ENCODE measurements at regions not wholly inside any gene's neighbourhood (a gene's known extent, or its start where the extent isn't known, plus 50 kb on each side); places are given as distances from the start of the nearest gene placed in this dataset.

GRCh38 chr15:96170979-96171739 is 159.3 kb upstream of the NR2F2 start:
- Histone ChIP-seq H3F3A (ENCODE audit: insufficient read depth, low read length) (no peaks in the 10 kb centered on the region), H3K9me2 (replicated peaks; ENCODE audit: insufficient read depth, low read length) (no peaks in the 10 kb centered on the region), H3K27ac (ENCODE audit: low read length) (no peak overlapping the region), H3K36me3 (replicated peaks; ENCODE audit: insufficient read depth, low read length) (no peaks in the 10 kb centered on the region), H2AFZ (ENCODE audit: low read length) (no peak overlapping the region), H3K79me2 (ENCODE audit: low read length) (no peaks in the 10 kb centered on the region), H3K9me3 (replicated peaks; ENCODE audit: insufficient read depth, low read length) (no peaks in the 10 kb centered on the region), H3K9ac (ENCODE audit: low read length) (no peak overlapping the region), H3K4me1 (ENCODE audit: low read length) (no peaks in the 10 kb centered on the region), H3K4me3 (ENCODE audit: low read length) (no peak overlapping the region), H3K4me2 (ENCODE audit: low read depth, low read length) (no peak overlapping the region), H3K27me3 (replicated peaks; ENCODE audit: insufficient read depth, low read length) (no peaks in the 10 kb centered on the region), H4K20me1 (ENCODE audit: insufficient read depth, low read length) (no peaks in the 10 kb centered on the region)
- DNase-seq, result no peak
- TF ChIP-seq, protein P1, sequence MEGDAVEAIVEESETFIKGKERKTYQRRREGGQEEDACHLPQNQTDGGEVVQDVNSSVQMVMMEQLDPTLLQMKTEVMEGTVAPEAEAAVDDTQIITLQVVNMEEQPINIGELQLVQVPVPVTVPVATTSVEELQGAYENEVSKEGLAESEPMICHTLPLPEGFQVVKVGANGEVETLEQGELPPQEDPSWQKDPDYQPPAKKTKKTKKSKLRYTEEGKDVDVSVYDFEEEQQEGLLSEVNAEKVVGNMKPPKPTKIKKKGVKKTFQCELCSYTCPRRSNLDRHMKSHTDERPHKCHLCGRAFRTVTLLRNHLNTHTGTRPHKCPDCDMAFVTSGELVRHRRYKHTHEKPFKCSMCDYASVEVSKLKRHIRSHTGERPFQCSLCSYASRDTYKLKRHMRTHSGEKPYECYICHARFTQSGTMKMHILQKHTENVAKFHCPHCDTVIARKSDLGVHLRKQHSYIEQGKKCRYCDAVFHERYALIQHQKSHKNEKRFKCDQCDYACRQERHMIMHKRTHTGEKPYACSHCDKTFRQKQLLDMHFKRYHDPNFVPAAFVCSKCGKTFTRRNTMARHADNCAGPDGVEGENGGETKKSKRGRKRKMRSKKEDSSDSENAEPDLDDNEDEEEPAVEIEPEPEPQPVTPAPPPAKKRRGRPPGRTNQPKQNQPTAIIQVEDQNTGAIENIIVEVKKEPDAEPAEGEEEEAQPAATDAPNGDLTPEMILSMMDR (IDR thresholded peaks at IDR 0.05; ENCODE audit: low read length), result no peak
- TF ChIP-seq EZH2phosphoT487 (IDR thresholded peaks at IDR 0.05; ENCODE audit: low read length) (no peak), EZH2 (optimal IDR thresholded peaks at IDR 0.05; ENCODE audit: low read depth, low read length) (no peak)

- H3K27me3 ChIP-seq (replicated peaks; ENCODE audit: insufficient read depth, low read length), result no peaks in the 10 kb centered on the region
- H3K4me3 ChIP-seq (ENCODE audit: low read length), result no peak overlapping the region
- no peaks in the 10 kb centered on the region for H4K20me1 ChIP-seq (ENCODE audit: insufficient read depth, low read length)
- H3K9me2 ChIP-seq (replicated peaks; ENCODE audit: insufficient read depth, low read length), result no peaks in the 10 kb centered on the region
- DNase-seq, result no peak
- no peak for TF ChIP-seq EZH2phosphoT487 (IDR thresholded peaks at IDR 0.05; ENCODE audit: low read length)
- TF ChIP-seq EZH2 (optimal IDR thresholded peaks at IDR 0.05; ENCODE audit: low read depth, low read length), result no peak
- TF ChIP-seq, protein P1 (IDR thresholded peaks at IDR 0.05; ENCODE audit: low read length), result no peak
- no peaks in the 10 kb centered on the region for H3F3A ChIP-seq (ENCODE audit: insufficient read depth, low read length)
- no peaks in the 10 kb centered on the region for H3K4me1 ChIP-seq (ENCODE audit: low read length)
- no peak overlapping the region for H3K4me2 ChIP-seq (ENCODE audit: low read depth, low read length)
- H3K9me3 ChIP-seq (replicated peaks; ENCODE audit: insufficient read depth, low read length), result no peaks in the 10 kb centered on the region
- no peaks in the 10 kb centered on the region for H3K79me2 ChIP-seq (ENCODE audit: low read length)
- H2AFZ ChIP-seq (ENCODE audit: low read length), result no peak overlapping the region
- H3K36me3 ChIP-seq (replicated peaks; ENCODE audit: insufficient read depth, low read length), result no peaks in the 10 kb centered on the region
- no peak overlapping the region for H3K9ac ChIP-seq (ENCODE audit: low read length)
- H3K27ac ChIP-seq (ENCODE audit: low read length), result no peak overlapping the region
Measured at GRCh38 chr15:96171853-96172296, 158.6 kb upstream of the NR2F2 start.

GRCh38 chr15:96172417-96172816 is 158.1 kb upstream of the NR2F2 start:
- DNase-seq, result no peak
- H3K27ac ChIP-seq (ENCODE audit: low read length), result no peak overlapping the region
- no peak overlapping the region for H3K4me2 ChIP-seq (ENCODE audit: low read depth, low read length)

More at GRCh38 chr15:96172417-96172816, 158.1 kb upstream of the NR2F2 start:
- no peaks in the 10 kb centered on the region for H3K79me2 ChIP-seq (ENCODE audit: low read length)
- no peaks in the 10 kb centered on the region for H3K27me3 ChIP-seq (replicated peaks; ENCODE audit: insufficient read depth, low read length)
- H3K9me3 ChIP-seq (replicated peaks; ENCODE audit: insufficient read depth, low read length), result no peaks in the 10 kb centered on the region
- no peaks in the 10 kb centered on the region for H3F3A ChIP-seq (ENCODE audit: insufficient read depth, low read length)
- no peaks in the 10 kb centered on the region for H3K4me1 ChIP-seq (ENCODE audit: low read length)
- H3K4me3 ChIP-seq (ENCODE audit: low read length), result no peak overlapping the region
- no peak overlapping the region for H2AFZ ChIP-seq (ENCODE audit: low read length)
- TF ChIP-seq EZH2 (optimal IDR thresholded peaks at IDR 0.05; ENCODE audit: low read depth, low read length) (no peak), EZH2phosphoT487 (IDR thresholded peaks at IDR 0.05; ENCODE audit: low read length) (no peak)
- TF ChIP-seq, protein P1 (IDR thresholded peaks at IDR 0.05; ENCODE audit: low read length), result no peak
- no peak overlapping the region for H3K9ac ChIP-seq (ENCODE audit: low read length)
- no peaks in the 10 kb centered on the region for H3K36me3 ChIP-seq (replicated peaks; ENCODE audit: insufficient read depth, low read length)
- H4K20me1 ChIP-seq (ENCODE audit: insufficient read depth, low read length), result no peaks in the 10 kb centered on the region
- no peaks in the 10 kb centered on the region for H3K9me2 ChIP-seq (replicated peaks; ENCODE audit: insufficient read depth, low read length)

Data from MM.1S (cell line).